Neural crest cell (in vitro differentiated cells): ENCODE measurements at regions not wholly inside any gene's neighbourhood (a gene's known extent, or its start where the extent isn't known, plus 50 kb on each side); places are given as distances from the start of the nearest gene placed in this dataset.

Source experiments
- DNase-seq: peaks from one replicate; pipeline ENCODE4 v3.0.0; 2021; ENCODE audit warnings: low read depth, mixed read lengths, low spot score
- H3K27ac Mint-ChIP-seq: one replicate; pipeline ENCODE4 v1.8.0; 2021; ENCODE audit warnings: mild to moderate bottlenecking, mixed read lengths; ENCODE audit not compliant: unreplicated experiment
- H3K27me3 Mint-ChIP-seq: 2 replicates; pipeline ENCODE4 v1.8.0; 2021; ENCODE audit warnings: low read depth, mild to moderate bottlenecking, mixed read lengths
- H3K36me3 Mint-ChIP-seq: 2 replicates; pipeline ENCODE4 v1.8.0; 2021; ENCODE audit warnings: low read depth, mild to moderate bottlenecking, mixed read lengths
- H3K4me1 Mint-ChIP-seq: 2 replicates; pipeline ENCODE4 v1.8.0; 2021; ENCODE audit warnings: mixed read lengths
- H3K4me3 Mint-ChIP-seq: one replicate; pipeline ENCODE4 v1.8.0; 2021; ENCODE audit warnings: mild to moderate bottlenecking, mixed read lengths
- H3K9me3 Mint-ChIP-seq: 2 replicates; pipeline ENCODE4 v1.8.0; 2021; ENCODE audit warnings: mixed read lengths
- CTCF ChIP-seq: fragments of 200-600 bp; sonication (generic); conservative IDR thresholded peaks from 2 replicates; pipeline ENCODE4 v1.5.0; 2021; ENCODE audit warnings: antibody characterized with exemption, mild to moderate bottlenecking

DNA sequence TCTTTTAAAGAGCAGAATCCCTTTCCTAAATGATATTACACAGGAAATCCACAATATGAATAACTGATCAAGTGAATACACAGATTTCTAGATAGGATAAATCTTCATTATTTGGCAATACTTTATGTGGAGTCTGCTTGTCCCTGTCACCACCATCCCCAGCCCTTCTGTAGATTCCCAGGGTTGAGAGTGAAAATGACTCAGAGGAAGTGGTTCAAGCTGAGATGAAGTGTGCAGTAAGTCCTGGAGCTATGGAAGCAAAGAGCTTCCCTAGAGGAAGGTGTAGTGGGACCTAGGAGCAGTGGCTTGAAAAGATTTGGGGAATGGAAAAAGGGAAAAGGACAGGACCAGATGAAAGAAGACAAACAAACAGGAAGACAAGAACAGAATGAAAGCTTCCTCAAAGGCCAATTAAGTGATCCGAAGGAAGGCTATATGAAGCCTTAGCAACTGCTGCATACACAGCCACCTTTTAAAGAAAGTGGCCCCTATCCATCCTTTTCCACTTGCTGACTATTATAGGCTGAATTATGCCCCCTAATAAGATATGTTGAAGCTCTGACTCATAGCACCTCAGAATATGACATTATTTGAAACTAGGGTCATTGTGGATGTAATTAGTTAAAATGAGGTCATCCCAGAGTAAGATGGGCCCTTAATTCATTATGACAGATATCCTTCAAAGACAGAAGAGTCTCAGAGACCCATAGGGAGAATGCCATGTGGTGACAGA lies 96.5 kb upstream of the CAMK1G start:
- Mint-ChIP-seq H3K4me1 (no peaks in the 10 kb centered on the region), H3K27me3 (peaks cover 7% of the 10 kb centered on the region), H3K4me3 (no peak overlapping the region), H3K36me3 (no peaks in the 10 kb centered on the region), H3K27ac (no peak overlapping the region), H3K9me3 (no peaks in the 10 kb centered on the region)
- no peak for DNase-seq
- no peak for TF ChIP-seq CTCF

GRCh38 chr1:209490013-209490412 lies 93.5 kb upstream of the CAMK1G start:
- Mint-ChIP-seq H3K36me3 (peaks cover 2% of the 10 kb centered on the region), H3K9me3 (no peaks in the 10 kb centered on the region), H3K27ac (no peak overlapping the region), H3K4me1 (no peaks in the 10 kb centered on the region), H3K27me3 (peaks cover 8% of the 10 kb centered on the region), H3K4me3 (no peak overlapping the region)
- no peak for DNase-seq
- TF ChIP-seq CTCF, result peak; percentile 68

GRCh38 chr1:209491031-209491430 lies 92.5 kb upstream of the CAMK1G start:
- Mint-ChIP-seq H3K36me3 (peaks cover 2% of the 10 kb centered on the region), H3K4me1 (no peaks in the 10 kb centered on the region), H3K27ac (no peak overlapping the region), H3K9me3 (no peaks in the 10 kb centered on the region), H3K27me3 (peaks cover 8% of the 10 kb centered on the region), H3K4me3 (no peak overlapping the region)
- TF ChIP-seq CTCF, result no peak
- no peak for DNase-seq

DNA sequence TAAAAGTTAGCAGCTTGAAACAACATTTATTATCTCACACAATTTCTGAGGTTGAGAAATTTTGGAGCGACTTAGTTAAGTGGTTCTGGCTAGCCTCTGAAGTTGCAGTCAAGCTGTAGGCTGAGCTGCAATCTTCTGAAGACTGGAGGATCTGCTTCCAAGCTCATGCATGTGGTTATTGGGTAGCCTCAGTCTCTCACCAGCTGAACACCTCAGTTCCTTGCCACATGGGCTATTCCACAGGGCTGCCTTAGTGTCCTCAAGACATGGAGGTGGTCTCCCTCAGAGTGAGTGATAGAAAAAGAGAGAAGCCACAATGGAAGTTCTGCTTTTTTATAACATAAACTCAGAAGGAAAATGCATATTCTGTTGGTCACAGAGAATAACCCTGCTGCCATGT lies 92.0 kb upstream of the CAMK1G start:
- Mint-ChIP-seq H3K4me3 (no peak overlapping the region), H3K27me3 (peaks cover 8% of the 10 kb centered on the region), H3K27ac (no peak overlapping the region), H3K36me3 (peaks cover 2% of the 10 kb centered on the region), H3K4me1 (no peaks in the 10 kb centered on the region), H3K9me3 (no peaks in the 10 kb centered on the region)
- TF ChIP-seq CTCF, result no peak
- no peak for DNase-seq

DNA sequence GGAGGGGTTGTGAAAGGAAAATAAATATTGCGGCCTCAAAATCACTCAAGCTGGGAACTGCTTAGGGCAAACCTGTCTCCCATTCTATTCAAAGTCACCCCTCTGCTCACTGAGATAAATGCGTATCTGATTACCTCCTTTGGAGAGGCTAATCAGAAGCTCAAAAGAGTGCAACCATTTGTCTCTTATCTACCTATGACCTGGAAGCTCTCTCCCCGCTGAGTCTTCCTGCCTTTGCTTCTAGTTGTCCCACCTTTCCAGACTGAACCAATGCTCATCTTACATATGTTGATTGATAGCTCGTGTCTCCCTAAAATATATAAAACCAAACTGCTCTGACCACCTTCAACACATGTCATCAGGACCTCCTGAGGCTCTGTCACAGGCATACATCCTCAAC lies 91.6 kb upstream of the CAMK1G start:
- H3K27me3 Mint-ChIP-seq, result peaks cover 8% of the 10 kb centered on the region
- no peaks in the 10 kb centered on the region for H3K4me1 Mint-ChIP-seq
- no peak for DNase-seq
- TF ChIP-seq CTCF, result no peak
- no peak overlapping the region for H3K4me3 Mint-ChIP-seq
- no peak overlapping the region for H3K27ac Mint-ChIP-seq
- H3K36me3 Mint-ChIP-seq, result peaks cover 2% of the 10 kb centered on the region
- H3K9me3 Mint-ChIP-seq, result peaks cover 2% of the 10 kb centered on the region
